ENCODE measurements at regions not wholly inside any gene's neighbourhood (a gene's known extent, or its start where the extent isn't known, plus 50 kb on each side); places are given as distances from the start of the nearest gene placed in this dataset.

DNA sequence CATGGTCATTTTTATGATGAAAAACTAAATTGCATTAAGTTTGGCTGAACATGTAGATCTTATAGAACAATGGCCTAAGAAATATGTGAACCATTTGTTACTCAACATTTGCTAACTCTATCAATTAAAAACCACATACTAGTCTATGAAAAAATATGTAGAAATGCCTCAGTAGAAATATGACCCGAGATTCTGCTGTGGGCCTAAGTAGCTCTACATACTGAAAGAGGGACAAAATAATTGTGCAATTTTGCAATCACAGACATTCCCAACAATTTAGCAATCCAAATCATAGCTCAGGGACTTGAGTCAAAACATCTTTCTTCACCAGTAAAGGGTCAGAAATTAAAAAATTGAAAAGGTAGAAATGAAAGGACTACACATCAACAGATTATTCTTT is 619.0 kb downstream of the FRK start:
- TF ChIP-seq, protein P1, sequence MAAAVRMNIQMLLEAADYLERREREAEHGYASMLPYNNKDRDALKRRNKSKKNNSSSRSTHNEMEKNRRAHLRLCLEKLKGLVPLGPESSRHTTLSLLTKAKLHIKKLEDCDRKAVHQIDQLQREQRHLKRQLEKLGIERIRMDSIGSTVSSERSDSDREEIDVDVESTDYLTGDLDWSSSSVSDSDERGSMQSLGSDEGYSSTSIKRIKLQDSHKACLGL (CRISPR knock-in tag; IDR thresholded peaks at IDR 0.05): no peak
- TF ChIP-seq, protein P2, sequence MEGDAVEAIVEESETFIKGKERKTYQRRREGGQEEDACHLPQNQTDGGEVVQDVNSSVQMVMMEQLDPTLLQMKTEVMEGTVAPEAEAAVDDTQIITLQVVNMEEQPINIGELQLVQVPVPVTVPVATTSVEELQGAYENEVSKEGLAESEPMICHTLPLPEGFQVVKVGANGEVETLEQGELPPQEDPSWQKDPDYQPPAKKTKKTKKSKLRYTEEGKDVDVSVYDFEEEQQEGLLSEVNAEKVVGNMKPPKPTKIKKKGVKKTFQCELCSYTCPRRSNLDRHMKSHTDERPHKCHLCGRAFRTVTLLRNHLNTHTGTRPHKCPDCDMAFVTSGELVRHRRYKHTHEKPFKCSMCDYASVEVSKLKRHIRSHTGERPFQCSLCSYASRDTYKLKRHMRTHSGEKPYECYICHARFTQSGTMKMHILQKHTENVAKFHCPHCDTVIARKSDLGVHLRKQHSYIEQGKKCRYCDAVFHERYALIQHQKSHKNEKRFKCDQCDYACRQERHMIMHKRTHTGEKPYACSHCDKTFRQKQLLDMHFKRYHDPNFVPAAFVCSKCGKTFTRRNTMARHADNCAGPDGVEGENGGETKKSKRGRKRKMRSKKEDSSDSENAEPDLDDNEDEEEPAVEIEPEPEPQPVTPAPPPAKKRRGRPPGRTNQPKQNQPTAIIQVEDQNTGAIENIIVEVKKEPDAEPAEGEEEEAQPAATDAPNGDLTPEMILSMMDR (CRISPR knock-in tag; IDR thresholded peaks at IDR 0.05): no peak
- no peak for TF ChIP-seq JUNB (CRISPR knock-in tag; IDR thresholded peaks at IDR 0.05; ENCODE audit: borderline replicate concordance)

Data from HepG2 (cell line).